IMR-90 (cell line): ENCODE measurements at regions not wholly inside any gene's neighbourhood (a gene's known extent, or its start where the extent isn't known, plus 50 kb on each side); places are given as distances from the start of the nearest gene placed in this dataset.

ENCODE experiments used
- ATAC-seq: fragments of 200-7000 bp; cut with Tn5 transposase; 2 replicates; pipeline ENCODE4 v1.9.1; 2020; ENCODE audit warnings: low read depth, mild to moderate bottlenecking, moderate library complexity
- BruUV-seq: library from RNA; stranded (reverse); fragments of 400-500 nt; replicated peaks from 2 replicates; lab custom pipeline; 2021; lab: Mats Ljungman, UMichigan
- CTCF ChIA-PET: fragments of 300-600 bp; formaldehyde crosslinking; extraction: SDS; loops from one replicate; lab custom pipeline; 2021; ENCODE audit warnings: antibody characterized with exemption; lab: Yijun Ruan, JAX
- POLR2A ChIA-PET: fragments of 300-600 bp; sonication (Branson Sonifier 250); formaldehyde crosslinking; loops from one replicate; lab custom pipeline; 2022; ENCODE audit warnings: antibody characterized with exemption; ENCODE audit not compliant: unreplicated experiment; lab: Charles Lee
- DNase-seq: peaks from one replicate; pipeline ENCODE4 v3.0.0; 2013
- H2AFZ ChIP-seq: replicated peaks from 2 replicates; pipeline ENCODE3; 2013; ENCODE audit warnings: low read length, mild to moderate bottlenecking; ENCODE audit not compliant: poor library complexity
- H2AK5ac ChIP-seq: 2 replicates; pipeline ENCODE4 v1.6.1; 2013; ENCODE audit warnings: low read depth, low read length, inconsistent platforms
- H2AK9ac ChIP-seq: replicated peaks from 2 replicates; pipeline ENCODE3; 2013; ENCODE audit warnings: mild to moderate bottlenecking, low read depth, low read length, moderate library complexity; ENCODE audit not compliant: poor library complexity
- H2BK120ac ChIP-seq: 2 replicates; pipeline ENCODE4 v1.6.1; 2013; ENCODE audit warnings: low read depth, low read length, inconsistent platforms
- H2BK15ac ChIP-seq: 3 replicates; pipeline ENCODE4 v1.6.1; 2013; ENCODE audit warnings: low read depth, low read length, inconsistent platforms
- H2BK20ac ChIP-seq: 2 replicates; pipeline ENCODE4 v1.6.1; 2013; ENCODE audit warnings: low read depth, mild to moderate bottlenecking, inconsistent platforms, low read length, moderate library complexity
- H2BK5ac ChIP-seq: 2 replicates; pipeline ENCODE4 v1.6.1; 2013; ENCODE audit warnings: mild to moderate bottlenecking, low read depth, low read length, inconsistent platforms; ENCODE audit not compliant: poor library complexity, severe bottlenecking
- H3K14ac ChIP-seq: replicated peaks from 2 replicates; pipeline ENCODE4 v1.6.1; 2013; ENCODE audit warnings: low read depth, low read length, inconsistent platforms
- H3K18ac ChIP-seq: 2 replicates; pipeline ENCODE4 v1.6.1; 2013; ENCODE audit warnings: low read depth, low read length, control low read depth
- H3K23ac ChIP-seq: 2 replicates; pipeline ENCODE4 v1.6.1; 2013; ENCODE audit warnings: low read depth, low read length, inconsistent platforms
- H3K27ac ChIP-seq: 2 replicates; pipeline ENCODE4 v1.5.1; 2013; ENCODE audit warnings: mild to moderate bottlenecking, control low read depth, low read length; ENCODE audit not compliant: insufficient read depth
- H3K27me3 ChIP-seq: 2 replicates; pipeline ENCODE4 v1.6.1; 2013; ENCODE audit warnings: low read length; ENCODE audit not compliant: control insufficient read depth, insufficient read depth
- H3K36me3 ChIP-seq: 2 replicates; pipeline ENCODE4 v1.6.1; 2013; ENCODE audit warnings: low read length, mixed read lengths; ENCODE audit not compliant: control insufficient read depth, insufficient read depth
- H3K4ac ChIP-seq: 2 replicates; pipeline ENCODE4 v1.6.1; 2013; ENCODE audit warnings: low read depth, low read length, inconsistent platforms
- H3K4me1 ChIP-seq: 2 replicates; pipeline ENCODE4 v1.6.1; 2013; ENCODE audit warnings: low read length, mixed read lengths; ENCODE audit not compliant: control insufficient read depth, insufficient read depth
- H3K4me2 ChIP-seq: 2 replicates; pipeline ENCODE4 v1.6.1; 2013; ENCODE audit warnings: low read depth, mild to moderate bottlenecking, control low read depth, low read length, moderate library complexity
- H3K4me3 ChIP-seq: 2 replicates; pipeline ENCODE4 v1.5.1; 2013; ENCODE audit warnings: low read depth, mild to moderate bottlenecking, control low read depth, low read length, moderate library complexity; ENCODE audit not compliant: insufficient read depth
- H3K56ac ChIP-seq: 2 replicates; pipeline ENCODE4 v1.6.1; 2013; ENCODE audit warnings: low read length, inconsistent platforms; ENCODE audit not compliant: insufficient read depth; ENCODE audit errors: extremely low read depth
- H3K79me1 ChIP-seq, 2 experiments: 2 replicates each; pipeline ENCODE4 v1.6.1; 2013; ENCODE audit warnings: low read length in 2 of 2, inconsistent platforms in 1 of 2, low read depth in 1 of 2
- H3K9ac ChIP-seq: 2 replicates; pipeline ENCODE4 v1.6.1; 2013; ENCODE audit warnings: low read depth, low read length, control low read depth
- H3K9me1 ChIP-seq: 2 replicates; pipeline ENCODE4 v1.6.1; 2013; ENCODE audit warnings: low read length, inconsistent platforms; ENCODE audit not compliant: insufficient read depth
- H3K9me3 ChIP-seq: 2 replicates; pipeline ENCODE4 v1.6.1; 2013; ENCODE audit warnings: low read length; ENCODE audit not compliant: control insufficient read depth, insufficient read depth
- H4K20me1 ChIP-seq: 2 replicates; pipeline ENCODE4 v1.6.1; 2013; ENCODE audit warnings: low read length, inconsistent platforms; ENCODE audit not compliant: insufficient read depth
- H4K5ac ChIP-seq: 2 replicates; pipeline ENCODE4 v1.6.1; 2013; ENCODE audit warnings: mild to moderate bottlenecking, low read depth, low read length, control low read depth
- H4K8ac ChIP-seq, 2 experiments: 2 replicates each; pipeline ENCODE4 v1.6.1; 2013; ENCODE audit warnings: low read depth in 2 of 2, low read length in 2 of 2, control low read depth in 1 of 2, inconsistent platforms in 1 of 2
- H4K91ac ChIP-seq: 2 replicates; pipeline ENCODE4 v1.6.1; 2013; ENCODE audit warnings: low read depth, low read length, inconsistent platforms; ENCODE audit not compliant: insufficient read depth
- BHLHE40 ChIP-seq: fragments of 150-350 bp; IDR thresholded peaks from 2 replicates; pipeline ENCODE4 v1.6.1; 2016; ENCODE audit warnings: mild to moderate bottlenecking, low read depth, low read length
- CEBPB ChIP-seq: IDR thresholded peaks from 2 replicates; pipeline ENCODE4 v1.6.1; 2012; ENCODE audit warnings: low read depth, low read length, improper control_type of control experiment
- CHD1 ChIP-seq: IDR thresholded peaks from 2 replicates; pipeline ENCODE4 v1.6.1; 2012; ENCODE audit warnings: low read depth, low read length, improper control_type of control experiment
- FOS ChIP-seq: fragments of 150-350 bp; IDR thresholded peaks from 2 replicates; pipeline ENCODE4 v1.6.1; 2016; ENCODE audit warnings: low read depth, low read length
- MAFK ChIP-seq: IDR thresholded peaks from 2 replicates; pipeline ENCODE4 v1.6.1; 2012; ENCODE audit warnings: low read depth, low read length, improper control_type of control experiment
- MAZ ChIP-seq: IDR thresholded peaks from 2 replicates; pipeline ENCODE4 v1.6.1; 2012; ENCODE audit warnings: low read depth, mild to moderate bottlenecking, low read length, improper control_type of control experiment, moderate library complexity, borderline replicate concordance
- MXI1 ChIP-seq: IDR thresholded peaks from 2 replicates; pipeline ENCODE4 v1.6.1; 2012; ENCODE audit warnings: low read depth, mild to moderate bottlenecking, low read length, moderate library complexity, borderline replicate concordance
- NFE2L2 ChIP-seq: fragments of 150-350 bp; IDR thresholded peaks from 2 replicates; pipeline ENCODE4 v1.6.1; 2016; ENCODE audit warnings: low read depth, mild to moderate bottlenecking, low read length
- POLR2A ChIP-seq: IDR thresholded peaks from 2 replicates; pipeline ENCODE4 v1.6.1; 2012; ENCODE audit warnings: mild to moderate bottlenecking, low read depth, low read length
- RAD21 ChIP-seq: IDR thresholded peaks from 2 replicates; pipeline ENCODE4 v1.6.1; 2012; ENCODE audit warnings: low read length, improper control_type of control experiment
- RCOR1 ChIP-seq: IDR thresholded peaks from 2 replicates; pipeline ENCODE4 v1.6.1; 2012; ENCODE audit warnings: mild to moderate bottlenecking, low read length, improper control_type of control experiment; ENCODE audit not compliant: insufficient replicate concordance
- SMC3 ChIP-seq: fragments of 150-350 bp; IDR thresholded peaks from 2 replicates; pipeline ENCODE4 v1.6.1; 2016; ENCODE audit warnings: low read depth, mild to moderate bottlenecking, antibody characterized with exemption, low read length, moderate library complexity
- WGBS, 2 experiments: methylation state at CpG; one replicate each; pipeline versions ENCODE4 v1.1.5 to v1.1.7; 2013; ENCODE audit warnings: missing lambda C conversion rate in 2 of 2; ENCODE audit not compliant: insufficient read length in 1 of 2; ENCODE audit errors: extremely low coverage in 2 of 2; 5-methylcytosine and 5-hydroxymethylcytosine counted together
- dilution Hi-C: fragments of 300-500 bp; cut with HindIII; formaldehyde crosslinking; loops from one replicate; pipeline ENCODE4 v1.14.3; 2018; ENCODE audit warnings: low sequenced_read_pairs; ENCODE audit not compliant: unreplicated experiment
- in situ Hi-C: fragments of 300-500 bp; cut with MboI; formaldehyde crosslinking; loops from 3 replicates; pipeline ENCODE4 v1.14.3; 2019; ENCODE audit warnings: low sequenced_read_pairs, inconsistent platforms, mixed read lengths
- intact Hi-C: fragments of 100-400 bp; cut with micrococcal nuclease; formaldehyde crosslinking; loops from 2 replicates; pipeline ENCODE4 v1.10.0; 2022
- TF ChIP-seq, protein P1 (sequence below): conservative IDR thresholded peaks from 2 replicates; pipeline ENCODE4 v1.5.1; 2012; ENCODE audit warnings: mild to moderate bottlenecking, low read depth, low read length, improper control_type of control experiment
- TF ChIP-seq, protein P2 (sequence below): fragments of 150-350 bp; IDR thresholded peaks from 2 replicates; pipeline ENCODE4 v1.6.1; 2017; ENCODE audit warnings: mild to moderate bottlenecking, antibody characterized with exemption, low read length, low read depth
- TF ChIP-seq, protein P3 (sequence below): fragments of 150-350 bp; IDR thresholded peaks from 2 replicates; pipeline ENCODE4 v1.6.1; 2016; ENCODE audit warnings: low read depth, mild to moderate bottlenecking, low read length, moderate library complexity, borderline replicate concordance

DNA sequence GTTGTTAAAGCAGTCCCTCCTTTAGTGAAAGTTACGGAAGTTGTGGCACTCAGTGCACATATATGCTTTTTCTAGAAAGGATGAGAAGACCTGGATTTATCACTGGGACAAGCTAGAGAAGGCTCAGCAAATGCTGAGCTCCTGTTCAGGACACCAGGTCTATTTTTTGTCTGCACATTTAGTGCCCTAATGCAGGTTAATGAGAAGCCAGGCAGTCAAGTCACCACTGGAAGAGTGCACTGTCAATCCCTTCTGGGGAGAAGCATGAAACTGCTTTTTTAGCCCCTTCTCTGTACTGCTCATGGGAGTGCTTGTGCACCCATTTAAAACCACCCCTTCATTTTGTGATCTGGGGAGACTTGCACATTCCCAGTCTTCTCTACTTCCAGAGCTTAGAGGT is 624.1 kb upstream of the USP24 start:
- Histone ChIP-seq H2BK5ac (no peak overlapping the region), H3K36me3 (no peaks in the 10 kb centered on the region), H2BK20ac (peak overlapping the region; percentile 23; the same call in 1 of the 2 replicates), H3K14ac (0 out of 2 replicates have a peak overlapping the region, but pooled peaks have one; percentile 1), H3K4me1 (peaks cover 3% of the 10 kb centered on the region; the same call in 1 of the 2 replicates), H2AK9ac (no peak overlapping the region), H3K4ac (0 out of 2 replicates have a peak overlapping the region, but pooled peaks have one; percentile 4), H4K8ac (no peak overlapping the region), H3K9ac (no peak overlapping the region), H2AFZ (no peak overlapping the region), H3K18ac (peak overlapping the region; percentile 71), H3K4me3 (no peak overlapping the region), H3K27ac (no peak overlapping the region), H4K20me1 (no peaks in the 10 kb centered on the region), H3K9me1 (0 out of 2 replicates have a peak, but pooled peaks cover under 1% of the 10 kb centered on the region), H3K27me3 (no peaks in the 10 kb centered on the region; the same call in 1 of the 2 replicates), H3K9me3 (no peaks in the 10 kb centered on the region), H2AK5ac (no peak overlapping the region; the same call in 1 of the 2 replicates), H4K91ac (peak overlapping the region; percentile 20; the same call in 1 of the 2 replicates), H2BK120ac (peak overlapping the region; percentile 40), H3K79me1 (no peaks in the 10 kb centered on the region), H3K4me2 (no peak overlapping the region), H3K23ac (no peak overlapping the region), H3K56ac (no peak overlapping the region), H2BK15ac (peak overlapping the region; percentile 75; the same call in 1 of the 3 replicates), H4K5ac (peak overlapping the region; percentile 74; the same call in 1 of the 2 replicates)
- ChIA-PET CTCF (interaction anchor here (1.2 kb wide), 1 partner anchor 10 kb away, joined by 3 read pairs; no protein-coding TSS in a partner anchor), POLR2A (no interaction called here)
- no peak for DNase-seq
- BruUV-seq, result no TSS peak
- TF ChIP-seq SMC3 (no peak), NFE2L2 (no peak), MAZ (no peak), CHD1 (no peak), POLR2A (no peak), BHLHE40 (no peak), FOS (no peak), CEBPB (no peak), MAFK (no peak), MXI1 (no peak), RAD21 (no peak), RCOR1 (no peak)
- TF ChIP-seq, protein P1, sequence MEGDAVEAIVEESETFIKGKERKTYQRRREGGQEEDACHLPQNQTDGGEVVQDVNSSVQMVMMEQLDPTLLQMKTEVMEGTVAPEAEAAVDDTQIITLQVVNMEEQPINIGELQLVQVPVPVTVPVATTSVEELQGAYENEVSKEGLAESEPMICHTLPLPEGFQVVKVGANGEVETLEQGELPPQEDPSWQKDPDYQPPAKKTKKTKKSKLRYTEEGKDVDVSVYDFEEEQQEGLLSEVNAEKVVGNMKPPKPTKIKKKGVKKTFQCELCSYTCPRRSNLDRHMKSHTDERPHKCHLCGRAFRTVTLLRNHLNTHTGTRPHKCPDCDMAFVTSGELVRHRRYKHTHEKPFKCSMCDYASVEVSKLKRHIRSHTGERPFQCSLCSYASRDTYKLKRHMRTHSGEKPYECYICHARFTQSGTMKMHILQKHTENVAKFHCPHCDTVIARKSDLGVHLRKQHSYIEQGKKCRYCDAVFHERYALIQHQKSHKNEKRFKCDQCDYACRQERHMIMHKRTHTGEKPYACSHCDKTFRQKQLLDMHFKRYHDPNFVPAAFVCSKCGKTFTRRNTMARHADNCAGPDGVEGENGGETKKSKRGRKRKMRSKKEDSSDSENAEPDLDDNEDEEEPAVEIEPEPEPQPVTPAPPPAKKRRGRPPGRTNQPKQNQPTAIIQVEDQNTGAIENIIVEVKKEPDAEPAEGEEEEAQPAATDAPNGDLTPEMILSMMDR, result no peak
- TF ChIP-seq, protein P2, sequence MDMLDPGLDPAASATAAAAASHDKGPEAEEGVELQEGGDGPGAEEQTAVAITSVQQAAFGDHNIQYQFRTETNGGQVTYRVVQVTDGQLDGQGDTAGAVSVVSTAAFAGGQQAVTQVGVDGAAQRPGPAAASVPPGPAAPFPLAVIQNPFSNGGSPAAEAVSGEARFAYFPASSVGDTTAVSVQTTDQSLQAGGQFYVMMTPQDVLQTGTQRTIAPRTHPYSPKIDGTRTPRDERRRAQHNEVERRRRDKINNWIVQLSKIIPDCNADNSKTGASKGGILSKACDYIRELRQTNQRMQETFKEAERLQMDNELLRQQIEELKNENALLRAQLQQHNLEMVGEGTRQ, result no peak
- TF ChIP-seq, protein P3, sequence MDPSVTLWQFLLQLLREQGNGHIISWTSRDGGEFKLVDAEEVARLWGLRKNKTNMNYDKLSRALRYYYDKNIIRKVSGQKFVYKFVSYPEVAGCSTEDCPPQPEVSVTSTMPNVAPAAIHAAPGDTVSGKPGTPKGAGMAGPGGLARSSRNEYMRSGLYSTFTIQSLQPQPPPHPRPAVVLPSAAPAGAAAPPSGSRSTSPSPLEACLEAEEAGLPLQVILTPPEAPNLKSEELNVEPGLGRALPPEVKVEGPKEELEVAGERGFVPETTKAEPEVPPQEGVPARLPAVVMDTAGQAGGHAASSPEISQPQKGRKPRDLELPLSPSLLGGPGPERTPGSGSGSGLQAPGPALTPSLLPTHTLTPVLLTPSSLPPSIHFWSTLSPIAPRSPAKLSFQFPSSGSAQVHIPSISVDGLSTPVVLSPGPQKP, result no peak
- no peak for ATAC-seq
- no CpG with 5 or more reads among the region's 1 CpG for WGBS, 2 experiments
- dilution Hi-C loops, result no loop called here
- intact Hi-C loops, result no loop called here
- in situ Hi-C loops, result no loop called here
